HepG2 (cell line): ENCODE measurements at regions not wholly inside any gene's neighbourhood (a gene's known extent, or its start where the extent isn't known, plus 50 kb on each side); places are given as distances from the start of the nearest gene placed in this dataset.

Experiments used
- ATAC-seq: fragments of 200-7000 bp; cut with Tn5 transposase; 3 replicates; pipeline ENCODE4 v1.9.1; 2020; ENCODE audit warnings: mild to moderate bottlenecking, moderate library complexity
- BruUV-seq: library from RNA; stranded (reverse); fragments of 400-500 nt; replicated peaks from 2 replicates; lab custom pipeline; 2021; lab: Mats Ljungman, UMichigan
- CTCF ChIA-PET: fragments of 300-600 bp; formaldehyde crosslinking; extraction: SDS; loops from one replicate; lab custom pipeline; 2021; ENCODE audit warnings: low total read pairs, inconsistent platforms, low intra/inter-chr PET ratio; lab: Yijun Ruan, JAX
- POLR2A ChIA-PET: fragments of 350-600 bp; sonication (Branson Sonifier 250); formaldehyde crosslinking; loops from one replicate; lab custom pipeline; 2020; ENCODE audit warnings: antibody characterized with exemption, inconsistent platforms; lab: Yijun Ruan, JAX
- DNase-seq: peaks from one replicate; pipeline ENCODE4 v3.0.0-alpha.2; 2015; ENCODE audit warnings: low spot score
- FAIRE-seq: peaks from 3 replicates; lab custom pipeline; 2011; peaks lifted over from hg19 to GRCh38; lab: Jason Lieb, UNC
- H2AFZ ChIP-seq: one replicate; pipeline ENCODE4 v1.6.1; 2011; ENCODE audit warnings: low read length, inconsistent platforms
- H3K27ac ChIP-seq: fragments of 300-600 bp; 3 replicates; pipeline ENCODE4 v1.8.0; 2011; ENCODE audit warnings: mixed run types, mild to moderate bottlenecking, mixed read lengths, low read length, inconsistent platforms; ENCODE audit not compliant: insufficient read depth; ENCODE audit errors: extremely low read length
- H3K27me3 ChIP-seq, 2 experiments: fragments of 200-600 bp in 1 of 2; 2 replicates in 1 of 2; 3 replicates in 1 of 2; pipeline versions ENCODE4 v1.6.0 to v1.8.0; 2011; ENCODE audit warnings: low read length in 2 of 2, mild to moderate bottlenecking in 2 of 2, moderate library complexity in 2 of 2, inconsistent platforms in 1 of 2; ENCODE audit not compliant: insufficient read depth in 2 of 2, control insufficient read depth in 1 of 2
- H3K36me3 ChIP-seq, 2 experiments: fragments of 200-600 bp in 1 of 2; replicated peaks in 1 of 2; 2 replicates in 1 of 2; 3 replicates in 1 of 2; pipeline versions ENCODE4 v1.5.1 to v1.8.0; 2011; ENCODE audit warnings: low read length in 2 of 2, inconsistent platforms in 1 of 2; ENCODE audit not compliant: insufficient read depth in 2 of 2, control insufficient read depth in 1 of 2
- H3K4me1 ChIP-seq: 2 replicates; pipeline ENCODE4 v1.5.1; 2012; ENCODE audit warnings: low read length, inconsistent platforms; ENCODE audit not compliant: insufficient read depth
- H3K4me2 ChIP-seq: 2 replicates; pipeline ENCODE4 v1.6.0; 2011; ENCODE audit warnings: low read depth, low read length, inconsistent platforms
- H3K4me3 ChIP-seq, 3 experiments: fragments of 200-600 bp in 1 of 3; sonication (generic), shearing (Covaris generic) in 1 of 3; replicated peaks in 1 of 3; 2 replicates each; pipeline ENCODE4 v1.5.1; 2011 to 2016; ENCODE audit warnings: low read length in 3 of 3, inconsistent platforms in 2 of 3, low read depth in 2 of 3, mild to moderate bottlenecking in 2 of 3, control low read depth in 1 of 3, mixed read lengths in 1 of 3; ENCODE audit not compliant: insufficient read depth in 1 of 3
- H3K79me2 ChIP-seq: one replicate; pipeline ENCODE4 v1.6.1; 2011; ENCODE audit warnings: low read length, inconsistent platforms; ENCODE audit not compliant: insufficient read depth
- H3K9ac ChIP-seq: 2 replicates; pipeline ENCODE4 v1.6.0; 2011; ENCODE audit warnings: mild to moderate bottlenecking, low read depth, low read length, inconsistent platforms; ENCODE audit not compliant: insufficient read depth
- H3K9me3 ChIP-seq: 2 replicates; pipeline ENCODE4 v1.5.1; 2012; ENCODE audit warnings: mild to moderate bottlenecking, low read length
- H4K20me1 ChIP-seq: 2 replicates; pipeline ENCODE4 v1.6.0; 2011; ENCODE audit warnings: inconsistent platforms, mild to moderate bottlenecking, low read length, moderate library complexity; ENCODE audit not compliant: insufficient read depth
- ELF3 ChIP-seq: IDR thresholded peaks from 2 replicates; pipeline ENCODE4 v1.6.1; 2016; ENCODE audit warnings: missing genetic modification reagents, missing compliant biosample characterization
- MTA3 ChIP-seq: sonication (generic); formaldehyde crosslinking; IDR thresholded peaks from 2 replicates; pipeline ENCODE4 v1.4.0; 2020; ENCODE audit warnings: missing genetic modification reagents
- MXI1 ChIP-seq: IDR thresholded peaks from 3 replicates; pipeline ENCODE4 v1.6.1; 2012; ENCODE audit warnings: low read depth, low read length, inconsistent platforms, borderline replicate concordance
- SATB2 ChIP-seq: sonication (generic); formaldehyde crosslinking; IDR thresholded peaks from 2 replicates; pipeline ENCODE4 v1.5.0; 2020; ENCODE audit warnings: missing genetic modification reagents
- SMAD3 ChIP-seq: sonication (generic); formaldehyde crosslinking; IDR thresholded peaks from 2 replicates; pipeline ENCODE4 v1.4.0; 2020; ENCODE audit warnings: missing genetic modification reagents
- SSRP1 ChIP-seq: IDR thresholded peaks from 2 replicates; pipeline ENCODE4 v1.6.1; 2016; ENCODE audit warnings: control low read depth
- WGBS: methylation state at CpG from one replicate; pipeline ENCODE4 v1.1.6; 2017; ENCODE audit warnings: low lambda C conversion rate; 5-methylcytosine and 5-hydroxymethylcytosine counted together
- in situ Hi-C: cut with HindIII; loops from 2 replicates; pipeline ENCODE4 v1.10.0; 2017; ENCODE audit warnings: low pct_unique_long_range_greater_than_20kb; ENCODE audit not compliant: extremely low pct_ligation_motif_present
- intact Hi-C: fragments of 100-400 bp; cut with micrococcal nuclease; formaldehyde crosslinking; loops from one replicate; pipeline ENCODE4 v1.10.0; 2022; ENCODE audit not compliant: unreplicated experiment
- TF ChIP-seq, protein P1 (sequence below): sonication (generic); formaldehyde crosslinking; IDR thresholded peaks from one replicate; pipeline ENCODE4 v1.5.1; 2020; ENCODE audit warnings: mild to moderate bottlenecking, missing genetic modification reagents; ENCODE audit errors: not compliant biosample characterization
- TF ChIP-seq, protein P2 (sequence below): sonication (generic); formaldehyde crosslinking; IDR thresholded peaks from 2 replicates; pipeline ENCODE4 v1.4.0; 2020; ENCODE audit warnings: mild to moderate bottlenecking, low read depth, missing genetic modification reagents
- TF ChIP-seq, protein P3 (sequence below): sonication (generic); formaldehyde crosslinking; IDR thresholded peaks from 2 replicates; pipeline ENCODE4 v1.4.0; 2020; ENCODE audit warnings: missing genetic modification reagents

DNA sequence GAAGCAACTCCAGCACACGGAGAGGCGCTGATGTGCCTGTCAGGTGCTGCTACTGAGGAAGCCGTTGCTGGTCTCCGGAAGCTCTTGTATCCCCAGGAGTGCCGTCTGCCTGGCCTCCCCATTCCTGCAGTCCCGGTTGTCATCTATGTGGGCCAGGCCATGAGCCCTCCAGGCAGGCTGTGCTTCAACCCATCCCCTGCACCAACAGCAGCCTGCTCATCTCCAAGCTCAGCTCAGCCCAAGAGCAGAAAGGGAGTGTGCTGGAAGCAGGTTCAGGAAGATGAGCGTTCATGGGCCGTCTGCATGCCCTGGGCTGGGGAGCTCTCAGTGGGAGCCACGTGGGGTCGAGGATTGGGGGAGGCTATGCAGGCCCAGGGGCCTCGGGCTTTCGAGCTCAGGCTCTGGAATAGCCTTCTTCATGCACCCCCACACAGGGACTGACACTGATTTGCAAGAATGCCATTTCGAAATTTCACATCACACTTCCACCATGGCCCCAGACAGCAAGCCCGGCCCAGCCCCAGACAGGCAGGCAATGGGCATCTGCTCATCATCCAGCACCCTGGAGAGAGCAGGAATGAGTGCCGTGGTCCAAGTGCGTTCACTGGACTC, 164.5 kb downstream of the KIF26A start (continued):
- TF ChIP-seq, protein P1, sequence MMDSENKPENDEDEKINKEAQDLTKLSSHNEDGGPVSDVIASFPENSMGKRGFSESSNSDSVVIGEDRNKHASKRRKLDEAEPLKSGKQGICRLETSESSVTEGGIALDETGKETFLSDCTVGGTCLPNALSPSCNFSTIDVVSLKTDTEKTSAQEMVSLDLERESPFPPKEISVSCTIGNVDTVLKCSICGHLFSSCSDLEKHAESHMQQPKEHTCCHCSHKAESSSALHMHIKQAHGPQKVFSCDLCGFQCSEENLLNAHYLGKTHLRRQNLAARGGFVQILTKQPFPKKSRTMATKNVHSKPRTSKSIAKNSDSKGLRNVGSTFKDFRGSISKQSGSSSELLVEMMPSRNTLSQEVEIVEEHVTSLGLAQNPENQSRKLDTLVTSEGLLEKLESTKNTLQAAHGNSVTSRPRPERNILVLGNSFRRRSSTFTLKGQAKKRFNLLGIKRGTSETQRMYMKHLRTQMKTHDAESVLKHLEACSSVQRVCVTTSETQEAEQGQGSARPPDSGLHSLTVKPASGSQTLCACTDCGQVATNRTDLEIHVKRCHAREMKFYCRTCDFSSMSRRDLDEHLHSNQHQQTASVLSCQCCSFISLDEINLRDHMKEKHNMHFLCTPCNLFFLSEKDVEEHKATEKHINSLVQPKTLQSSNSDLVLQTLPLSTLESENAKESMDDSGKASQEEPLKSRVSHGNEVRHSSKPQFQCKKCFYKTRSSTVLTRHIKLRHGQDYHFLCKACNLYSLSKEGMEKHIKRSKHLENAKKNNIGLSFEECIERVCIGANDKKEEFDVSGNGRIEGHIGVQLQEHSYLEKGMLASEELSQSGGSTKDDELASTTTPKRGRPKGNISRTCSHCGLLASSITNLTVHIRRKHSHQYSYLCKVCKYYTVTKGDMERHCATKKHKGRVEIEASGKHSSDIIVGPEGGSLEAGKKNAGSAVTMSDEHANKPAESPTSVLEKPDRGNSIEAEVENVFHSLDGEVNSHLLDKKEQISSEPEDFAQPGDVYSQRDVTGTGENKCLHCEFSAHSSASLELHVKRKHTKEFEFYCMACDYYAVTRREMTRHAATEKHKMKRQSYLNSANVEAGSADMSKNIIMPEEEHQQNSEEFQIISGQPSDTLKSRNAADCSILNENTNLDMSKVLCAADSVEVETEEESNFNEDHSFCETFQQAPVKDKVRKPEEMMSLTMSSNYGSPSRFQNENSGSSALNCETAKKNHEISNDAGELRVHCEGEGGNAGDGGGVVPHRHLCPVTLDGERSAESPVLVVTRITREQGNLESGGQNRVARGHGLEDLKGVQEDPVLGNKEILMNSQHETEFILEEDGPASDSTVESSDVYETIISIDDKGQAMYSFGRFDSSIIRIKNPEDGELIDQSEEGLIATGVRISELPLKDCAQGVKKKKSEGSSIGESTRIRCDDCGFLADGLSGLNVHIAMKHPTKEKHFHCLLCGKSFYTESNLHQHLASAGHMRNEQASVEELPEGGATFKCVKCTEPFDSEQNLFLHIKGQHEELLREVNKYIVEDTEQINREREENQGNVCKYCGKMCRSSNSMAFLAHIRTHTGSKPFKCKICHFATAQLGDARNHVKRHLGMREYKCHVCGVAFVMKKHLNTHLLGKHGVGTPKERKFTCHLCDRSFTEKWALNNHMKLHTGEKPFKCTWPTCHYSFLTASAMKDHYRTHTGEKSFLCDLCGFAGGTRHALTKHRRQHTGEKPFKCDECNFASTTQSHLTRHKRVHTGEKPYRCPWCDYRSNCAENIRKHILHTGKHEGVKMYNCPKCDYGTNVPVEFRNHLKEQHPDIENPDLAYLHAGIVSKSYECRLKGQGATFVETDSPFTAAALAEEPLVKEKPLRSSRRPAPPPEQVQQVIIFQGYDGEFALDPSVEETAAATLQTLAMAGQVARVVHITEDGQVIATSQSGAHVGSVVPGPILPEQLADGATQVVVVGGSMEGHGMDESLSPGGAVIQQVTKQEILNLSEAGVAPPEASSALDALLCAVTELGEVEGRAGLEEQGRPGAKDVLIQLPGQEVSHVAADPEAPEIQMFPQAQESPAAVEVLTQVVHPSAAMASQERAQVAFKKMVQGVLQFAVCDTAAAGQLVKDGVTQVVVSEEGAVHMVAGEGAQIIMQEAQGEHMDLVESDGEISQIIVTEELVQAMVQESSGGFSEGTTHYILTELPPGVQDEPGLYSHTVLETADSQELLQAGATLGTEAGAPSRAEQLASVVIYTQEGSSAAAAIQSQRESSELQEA (CRISPR knock-in tag) = no peak
- TF ChIP-seq MXI1 = no peak

DNA sequence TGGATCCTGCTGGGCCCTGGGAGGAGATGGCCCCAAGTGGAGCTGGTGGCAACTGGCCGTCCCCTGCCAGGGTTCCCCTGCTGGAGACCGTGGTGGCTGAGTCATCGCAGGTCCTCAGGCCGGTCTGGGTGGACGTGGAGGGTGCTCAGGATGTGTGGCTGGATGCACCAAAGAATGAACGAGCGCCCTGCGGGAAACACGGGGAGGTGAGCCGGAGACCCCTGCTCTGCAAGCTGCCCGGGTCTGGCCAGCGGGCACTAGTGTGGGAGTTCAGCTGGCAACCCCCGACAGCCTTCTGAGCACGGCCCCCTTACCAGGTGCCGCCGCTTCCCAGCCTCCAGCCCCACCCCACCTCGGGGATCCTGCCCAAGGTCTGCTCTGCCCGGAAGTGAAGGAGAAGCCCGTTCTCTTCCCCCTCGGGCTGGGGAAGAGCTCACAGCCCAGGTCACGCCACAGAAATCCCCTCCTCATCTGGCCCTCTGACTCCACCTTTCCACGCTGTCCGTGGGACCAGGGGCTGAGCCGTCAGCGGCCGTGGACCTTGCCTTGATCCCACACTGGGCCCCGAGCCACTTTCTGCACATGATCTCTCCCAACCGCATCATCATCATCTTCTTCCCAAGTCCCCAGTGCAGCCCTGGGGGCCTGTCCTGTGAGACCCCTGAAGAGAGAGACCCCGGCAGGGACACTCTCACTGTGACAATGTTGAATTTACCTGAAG, 165.5 kb downstream of the KIF26A start:
- Histone ChIP-seq H3K9me3 (no peaks in the 10 kb centered on the region; the same call in 1 of the 2 replicates), H2AFZ (no peak overlapping the region), H3K4me3 (no peak overlapping the region), H3K4me2 (no peak overlapping the region), H3K9ac (no peak overlapping the region), H3K27me3 (peaks cover 5 to 38% of the 10 kb centered on the region in 2 experiments), H4K20me1 (no peaks in the 10 kb centered on the region), H3K27ac (no peak overlapping the region), H3K4me1 (no peaks in the 10 kb centered on the region), H3K36me3 (no peaks in the 10 kb centered on the region), H3K79me2 (no peaks in the 10 kb centered on the region)
- WGBS = 0% methylated on average over 2 of the region's 29 CpGs
- intact Hi-C loops = no loop called here
- FAIRE-seq = no peak
- ATAC-seq = no peak
- no TSS peak for BruUV-seq
- POLR2A ChIA-PET = no interaction called here
- no peak for DNase-seq
- CTCF ChIA-PET = no interaction called here
- in situ Hi-C loops = no loop called here
- TF ChIP-seq MTA3 (CRISPR knock-in tag) = no peak
- no peak for TF ChIP-seq SSRP1
- TF ChIP-seq SATB2 (CRISPR knock-in tag) = no peak
- no peak for TF ChIP-seq SMAD3 (CRISPR knock-in tag)
- no peak for TF ChIP-seq ELF3 (CRISPR knock-in tag)
- TF ChIP-seq, protein P2, sequence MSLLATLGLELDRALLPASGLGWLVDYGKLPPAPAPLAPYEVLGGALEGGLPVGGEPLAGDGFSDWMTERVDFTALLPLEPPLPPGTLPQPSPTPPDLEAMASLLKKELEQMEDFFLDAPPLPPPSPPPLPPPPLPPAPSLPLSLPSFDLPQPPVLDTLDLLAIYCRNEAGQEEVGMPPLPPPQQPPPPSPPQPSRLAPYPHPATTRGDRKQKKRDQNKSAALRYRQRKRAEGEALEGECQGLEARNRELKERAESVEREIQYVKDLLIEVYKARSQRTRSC = no peak
- TF ChIP-seq, protein P3, sequence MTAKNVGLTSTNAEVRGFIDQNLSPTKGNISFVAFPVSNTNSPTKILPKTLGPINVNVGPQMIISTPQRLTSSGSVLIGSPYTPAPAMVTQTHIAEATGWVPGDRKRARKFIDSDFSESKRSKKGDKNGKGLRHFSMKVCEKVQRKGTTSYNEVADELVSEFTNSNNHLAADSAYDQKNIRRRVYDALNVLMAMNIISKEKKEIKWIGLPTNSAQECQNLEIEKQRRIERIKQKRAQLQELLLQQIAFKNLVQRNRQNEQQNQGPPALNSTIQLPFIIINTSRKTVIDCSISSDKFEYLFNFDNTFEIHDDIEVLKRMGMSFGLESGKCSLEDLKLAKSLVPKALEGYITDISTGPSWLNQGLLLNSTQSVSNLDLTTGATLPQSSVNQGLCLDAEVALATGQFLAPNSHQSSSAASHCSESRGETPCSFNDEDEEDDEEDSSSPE (CRISPR knock-in tag) = no peak
